HG03521 (cell line): ENCODE measurements at regions not wholly inside any gene's neighbourhood (a gene's known extent, or its start where the extent isn't known, plus 50 kb on each side); places are given as distances from the start of the nearest gene placed in this dataset.
"Not testable (repeated sequence)": the region's sequence is repeated elsewhere in the genome, so short reads cannot be mapped to it uniquely, and the experiment has no call there.

Experiments
- ATAC-seq: cut with Tn5 transposase; IDR thresholded peaks from one replicate; pipeline ENCODE4 v1.9.1; 2021; ENCODE audit warnings: mild to moderate bottlenecking, moderate library complexity; ENCODE audit not compliant: unreplicated experiment

- no peak for ATAC-seq
Observed at GRCh38 chr12:125544960-125545359, 479.7 kb downstream of the AACS start.

GRCh38 chr12:125549171-125549570 is 483.9 kb downstream of the AACS start:
- ATAC-seq: no peak

DNA sequence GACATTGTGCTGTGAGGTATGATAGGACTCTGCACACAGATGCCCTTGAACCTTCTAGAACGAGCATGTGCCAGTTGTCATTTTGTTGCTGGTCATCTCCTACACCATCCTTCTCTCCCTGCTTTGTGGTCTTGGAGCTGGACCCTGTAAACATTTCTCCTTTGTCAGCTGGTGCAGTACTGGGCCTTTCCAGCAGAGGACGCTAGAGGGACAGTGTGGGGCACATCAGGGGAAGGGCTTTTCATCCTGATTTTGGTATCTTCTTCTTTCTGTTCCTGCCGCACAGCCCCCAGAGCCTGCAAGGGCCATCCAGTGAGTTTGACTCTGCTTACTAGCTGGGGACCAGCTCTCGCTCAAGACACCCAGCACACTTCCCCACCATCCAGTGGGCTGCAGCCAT is 484.6 kb downstream of the AACS start:
- ATAC-seq: no peak

DNA sequence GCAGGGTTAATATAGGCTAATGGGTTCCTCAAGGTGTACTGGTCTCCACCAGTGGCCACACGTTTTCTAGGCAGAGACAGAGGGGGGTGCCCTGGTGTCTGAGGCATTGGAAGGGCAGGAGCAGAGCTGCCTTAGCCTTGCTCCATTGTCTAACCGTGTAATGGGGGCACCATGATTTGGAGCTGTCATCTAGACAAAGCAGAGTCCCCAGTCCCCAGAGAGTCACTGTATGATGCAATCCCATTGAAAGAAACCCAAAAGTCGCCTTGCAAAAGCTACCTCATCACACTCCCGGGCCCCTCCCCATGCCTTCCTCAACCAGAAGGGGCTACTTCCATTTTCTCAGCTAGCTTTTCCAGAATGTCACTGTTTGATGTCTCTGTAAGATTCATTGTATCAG is 487.1 kb downstream of the AACS start:
- ATAC-seq: no peak

GRCh38 chr12:125561008-125561407 is 495.8 kb downstream of the AACS start:
- not testable (repeated sequence) for ATAC-seq

GRCh38 chr12:125564753-125565152 is 499.5 kb downstream of the AACS start:
- ATAC-seq: no peak

- ATAC-seq: no peak
Observed at GRCh38 chr12:125567581-125567980, 502.3 kb downstream of the AACS start.

DNA sequence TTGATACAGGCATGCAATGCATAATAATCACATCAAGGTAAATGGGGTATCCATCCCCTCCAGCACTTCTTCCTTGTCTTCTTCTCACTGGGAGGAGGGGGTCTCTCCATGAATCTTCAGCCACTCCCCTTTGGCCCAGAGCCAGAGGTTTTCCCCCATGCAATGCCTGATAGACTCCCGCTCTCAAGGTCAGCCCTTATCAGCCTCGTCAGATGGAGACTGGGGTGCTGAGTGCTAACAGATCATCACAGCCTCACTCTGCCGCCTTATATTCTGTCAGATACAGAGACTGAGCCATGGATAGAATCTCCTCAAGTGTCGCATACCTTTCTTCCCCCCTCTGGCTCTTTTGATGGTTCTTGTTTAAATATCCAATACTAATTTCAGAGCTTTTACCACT is 503.1 kb downstream of the AACS start:
- no peak for ATAC-seq

- ATAC-seq: no peak
Observed at GRCh38 chr12:125573271-125573670, 508.0 kb downstream of the AACS start.

- no peak for ATAC-seq
Observed at GRCh38 chr12:125577334-125577733, 512.1 kb downstream of the AACS start.

GRCh38 chr12:125579916-125580315 is 514.7 kb downstream of the AACS start:
- no peak for ATAC-seq

DNA sequence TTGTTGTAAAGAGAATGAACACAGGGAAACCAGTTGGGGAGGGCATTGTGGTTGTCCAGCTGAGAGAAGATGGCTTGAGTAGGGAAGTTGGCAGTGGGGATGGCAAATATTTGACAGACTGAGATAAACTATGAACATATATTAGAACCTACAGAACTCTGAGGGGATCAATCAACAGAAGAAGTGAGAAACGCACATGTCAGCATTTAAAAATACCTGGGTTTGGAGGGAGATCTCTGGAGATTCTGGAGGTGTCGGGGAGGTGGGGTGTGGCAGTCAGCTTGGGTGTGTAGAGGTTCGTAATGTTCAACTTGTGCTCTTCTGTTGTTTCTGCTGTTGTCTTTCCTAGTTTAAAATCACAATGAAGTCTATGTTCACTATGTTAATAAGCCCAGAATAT is 517.8 kb downstream of the AACS start:
- no peak for ATAC-seq

GRCh38 chr12:125586441-125586840 is 521.2 kb downstream of the AACS start:
- no peak for ATAC-seq

GRCh38 chr12:125593269-125593668 is 528.0 kb downstream of the AACS start:
- ATAC-seq: no peak

GRCh38 chr12:125604976-125605375 is 539.7 kb downstream of the AACS start:
- no peak for ATAC-seq

- no peak for ATAC-seq
Observed at GRCh38 chr12:125606312-125606711, 541.1 kb downstream of the AACS start.

- ATAC-seq: no peak
Observed at GRCh38 chr12:125610292-125610691, 545.1 kb downstream of the AACS start.

DNA sequence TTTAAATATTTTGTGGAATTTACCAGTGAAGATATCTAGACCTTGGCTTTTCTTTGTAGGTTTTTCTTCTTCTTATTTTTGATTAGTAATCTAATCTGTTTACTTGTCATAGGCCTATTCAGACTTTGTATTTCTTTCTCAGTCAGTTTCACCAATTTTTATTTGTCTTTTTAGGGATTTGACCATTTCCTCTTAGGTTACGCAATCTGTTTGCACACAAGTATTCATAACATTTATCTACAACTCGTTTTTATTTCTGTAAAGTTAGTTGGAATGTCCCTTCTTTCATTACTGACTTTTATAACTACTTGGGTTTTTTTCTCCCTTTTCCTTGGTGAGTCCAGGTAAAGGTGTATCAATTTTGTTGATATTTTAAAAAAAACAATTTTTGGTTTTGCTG is 545.7 kb downstream of the AACS start:
- ATAC-seq: no peak

GRCh38 chr12:125614058-125614457 is 548.8 kb downstream of the AACS start:
- ATAC-seq: no peak

DNA sequence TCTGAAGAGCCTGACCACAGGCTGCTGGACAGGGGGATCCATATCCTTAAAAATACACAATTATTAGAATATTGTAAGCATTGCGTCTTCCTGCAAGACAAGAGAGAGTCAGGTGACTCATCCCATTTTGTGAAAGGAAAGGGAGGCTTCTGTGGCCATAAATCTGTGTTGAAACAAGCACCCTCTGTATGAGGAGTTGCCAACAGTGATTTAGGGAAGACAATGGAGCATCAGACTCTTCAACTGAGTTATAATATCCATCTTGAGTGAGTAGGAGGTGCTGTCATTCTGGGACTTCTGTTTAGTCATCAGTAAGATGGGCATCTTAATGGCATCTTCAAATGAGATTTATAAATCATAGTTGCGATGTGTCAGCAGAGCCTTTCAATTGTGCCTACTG is 554.5 kb downstream of the AACS start:
- no peak for ATAC-seq

- no peak for ATAC-seq
Observed at GRCh38 chr12:125633686-125634085, 568.5 kb downstream of the AACS start.

GRCh38 chr12:125634813-125635212 is 569.6 kb downstream of the AACS start:
- ATAC-seq: no peak

DNA sequence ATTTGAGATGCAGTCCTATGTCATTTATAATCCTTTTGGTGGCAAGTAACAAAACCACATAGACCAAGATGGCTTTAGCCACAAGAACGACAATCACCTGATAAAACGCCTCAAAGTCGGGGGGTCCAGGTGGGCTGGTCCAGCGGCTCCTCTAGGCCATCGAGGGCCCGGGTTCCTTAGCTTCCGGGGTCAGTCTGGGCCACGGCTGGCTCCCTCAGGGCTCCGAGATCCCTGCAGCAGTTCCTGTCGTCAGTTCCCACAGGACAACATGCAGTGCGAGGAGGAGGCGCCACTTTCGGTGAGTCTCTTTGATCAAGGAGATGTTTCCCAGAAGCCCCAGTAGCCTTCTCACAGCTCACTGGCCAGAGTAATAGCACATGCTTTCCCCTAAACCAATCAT is 574.6 kb downstream of the AACS start:
- ATAC-seq: no peak

DNA sequence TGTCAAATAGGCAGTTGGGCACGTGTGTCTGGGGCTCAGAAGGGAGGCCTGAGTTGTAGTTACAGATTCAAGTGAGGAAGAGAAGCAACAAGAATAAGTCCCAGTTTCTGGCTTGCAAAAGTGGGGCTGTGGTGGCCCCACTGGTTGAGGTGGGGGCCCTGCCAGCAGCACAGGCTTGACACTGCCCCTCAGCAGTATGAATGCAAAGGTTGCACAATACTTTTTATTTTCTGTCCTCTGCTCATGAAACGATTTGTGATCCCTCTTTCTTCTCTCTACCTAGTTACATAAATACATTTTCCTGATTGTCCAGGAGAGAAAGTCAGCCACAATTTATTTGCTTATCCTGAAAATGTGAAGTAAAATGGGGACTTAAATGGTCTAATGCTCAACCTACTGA is 577.8 kb downstream of the AACS start:
- ATAC-seq: no peak
